Neutrophil (primary cell): ENCODE measurements at regions not wholly inside any gene's neighbourhood (a gene's known extent, or its start where the extent isn't known, plus 50 kb on each side); places are given as distances from the start of the nearest gene placed in this dataset.
A peak's percentile ranks its signal among the peaks of the same experiment; 100 is the strongest.

Experiments
- H3K27ac ChIP-seq: fragments of 200-600 bp; sonication (generic); 2 replicates; pipeline ENCODE4 v1.5.1; 2016; ENCODE audit warnings: mild to moderate bottlenecking, moderate library complexity
- H3K27me3 ChIP-seq: fragments of 200-600 bp; sonication (generic); 2 replicates; pipeline ENCODE4 v1.6.0; 2016; ENCODE audit warnings: mild to moderate bottlenecking
- H3K36me3 ChIP-seq: fragments of 200-600 bp; sonication (generic); 2 replicates; pipeline ENCODE4 v1.5.1; 2017
- H3K4me1 ChIP-seq, 2 experiments: fragments of 200-600 bp in 1 of 2; sonication (generic) in 1 of 2; 1 replicate in 1 of 2; 2 replicates in 1 of 2; pipeline versions ENCODE4 v1.5.1 to v1.6.1; 2013 to 2016; ENCODE audit warnings: low read depth in 1 of 2, low read length in 1 of 2, mild to moderate bottlenecking in 1 of 2, moderate library complexity in 1 of 2; ENCODE audit not compliant: control insufficient read depth in 1 of 2, insufficient read depth in 1 of 2
- H3K4me3 ChIP-seq, 2 experiments: fragments of 200-600 bp in 1 of 2; sonication (generic) in 1 of 2; 1 replicate in 1 of 2; 2 replicates in 1 of 2; pipeline ENCODE4 v1.5.1; 2013 to 2016; ENCODE audit warnings: low read depth in 1 of 2, low read length in 1 of 2, mild to moderate bottlenecking in 1 of 2, moderate library complexity in 1 of 2
- H3K9me3 ChIP-seq: fragments of 200-600 bp; sonication (generic); 2 replicates; pipeline ENCODE4 v1.5.1; 2016
- TF ChIP-seq, protein P1 (sequence below): fragments of 200-600 bp; sonication (generic); IDR thresholded peaks from 2 replicates; pipeline ENCODE4 v1.5.1; 2016; ENCODE audit warnings: antibody characterized with exemption

DNA sequence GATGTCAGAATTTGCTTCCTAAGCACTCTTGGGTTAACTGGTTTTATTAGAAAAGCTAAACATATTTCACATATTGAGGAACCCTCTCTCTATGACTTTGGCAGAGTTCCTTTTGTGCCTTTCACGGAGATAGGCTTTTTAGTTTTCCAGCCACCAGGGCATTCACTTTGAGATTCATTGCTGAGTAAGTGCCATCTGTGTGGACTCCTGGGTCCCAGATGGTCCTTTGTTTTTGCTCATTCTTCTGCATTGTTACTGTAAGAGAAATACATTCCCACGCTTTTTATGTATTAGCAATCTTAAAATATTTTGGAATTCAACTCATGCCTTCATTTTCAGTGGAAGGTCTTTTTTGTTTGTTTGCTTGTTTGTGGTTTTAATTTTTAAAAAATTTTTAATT is 76.3 kb upstream of the PHACTR2 start:
- H3K4me3 ChIP-seq = no peak overlapping the region
- TF ChIP-seq, protein P1, sequence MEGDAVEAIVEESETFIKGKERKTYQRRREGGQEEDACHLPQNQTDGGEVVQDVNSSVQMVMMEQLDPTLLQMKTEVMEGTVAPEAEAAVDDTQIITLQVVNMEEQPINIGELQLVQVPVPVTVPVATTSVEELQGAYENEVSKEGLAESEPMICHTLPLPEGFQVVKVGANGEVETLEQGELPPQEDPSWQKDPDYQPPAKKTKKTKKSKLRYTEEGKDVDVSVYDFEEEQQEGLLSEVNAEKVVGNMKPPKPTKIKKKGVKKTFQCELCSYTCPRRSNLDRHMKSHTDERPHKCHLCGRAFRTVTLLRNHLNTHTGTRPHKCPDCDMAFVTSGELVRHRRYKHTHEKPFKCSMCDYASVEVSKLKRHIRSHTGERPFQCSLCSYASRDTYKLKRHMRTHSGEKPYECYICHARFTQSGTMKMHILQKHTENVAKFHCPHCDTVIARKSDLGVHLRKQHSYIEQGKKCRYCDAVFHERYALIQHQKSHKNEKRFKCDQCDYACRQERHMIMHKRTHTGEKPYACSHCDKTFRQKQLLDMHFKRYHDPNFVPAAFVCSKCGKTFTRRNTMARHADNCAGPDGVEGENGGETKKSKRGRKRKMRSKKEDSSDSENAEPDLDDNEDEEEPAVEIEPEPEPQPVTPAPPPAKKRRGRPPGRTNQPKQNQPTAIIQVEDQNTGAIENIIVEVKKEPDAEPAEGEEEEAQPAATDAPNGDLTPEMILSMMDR = no peak
- H3K9me3 ChIP-seq = no peaks in the 10 kb centered on the region
- H3K27ac ChIP-seq = no peak overlapping the region
- no peaks in the 10 kb centered on the region for H3K27me3 ChIP-seq
- H3K4me1 ChIP-seq = peaks cover 3 to 6% of the 10 kb centered on the region in 2 experiments
- no peaks in the 10 kb centered on the region for H3K36me3 ChIP-seq

DNA sequence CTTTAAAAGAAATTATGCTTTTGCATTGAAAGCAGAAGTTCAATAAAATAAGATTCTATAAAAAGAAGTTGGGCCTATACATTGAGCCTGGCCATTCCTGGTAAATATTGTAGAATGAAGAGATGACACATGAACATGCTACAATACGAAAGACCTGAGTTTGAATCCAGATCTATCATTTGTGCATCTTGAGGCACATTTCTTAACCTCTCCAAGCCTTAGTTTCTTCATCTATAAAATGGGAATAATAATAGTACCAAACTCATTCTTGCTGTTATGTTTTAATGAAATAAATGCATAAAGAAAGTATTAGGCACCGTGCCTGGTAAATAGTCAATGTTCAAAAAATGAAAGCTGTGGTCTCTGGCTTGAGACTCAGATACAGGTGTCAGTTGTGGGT is 76.9 kb upstream of the PHACTR2 start:
- TF ChIP-seq, protein P1 = no peak
- H3K27me3 ChIP-seq = no peaks in the 10 kb centered on the region
- H3K27ac ChIP-seq = no peak overlapping the region
- no peaks in the 10 kb centered on the region for H3K36me3 ChIP-seq
- peaks cover 3 to 6% of the 10 kb centered on the region in 2 experiments for H3K4me1 ChIP-seq
- H3K4me3 ChIP-seq = no peak overlapping the region
- no peaks in the 10 kb centered on the region for H3K9me3 ChIP-seq

DNA sequence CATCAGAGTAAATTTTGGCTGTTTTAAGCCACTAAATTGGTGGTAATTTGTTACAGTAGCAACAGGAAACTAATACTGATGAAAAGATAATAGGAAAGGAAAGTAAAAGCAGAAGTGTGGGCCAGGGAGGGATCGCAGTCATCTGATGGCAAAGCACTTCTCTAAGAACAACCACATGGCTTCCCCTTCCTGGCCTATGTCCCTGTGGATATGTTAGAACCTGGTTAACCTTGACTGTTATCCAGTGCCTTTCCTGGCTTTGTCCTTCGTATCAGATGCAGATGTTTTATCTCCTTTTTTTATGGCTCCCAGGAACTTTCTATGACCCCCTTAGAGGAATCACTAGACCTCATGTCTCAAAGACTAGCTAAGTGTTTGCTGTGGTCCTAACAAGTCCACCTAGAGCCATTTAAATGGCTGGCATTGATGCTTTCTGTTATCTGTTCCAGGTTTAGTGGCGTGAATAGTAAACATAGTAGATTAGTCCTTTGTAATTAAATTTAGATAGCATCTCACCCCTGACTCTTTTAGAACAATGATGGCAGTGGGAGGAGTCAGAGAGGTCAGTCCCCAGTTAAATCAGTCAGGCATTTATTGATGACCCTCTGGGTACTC is 79.2 kb upstream of the PHACTR2 start:
- no peaks in the 10 kb centered on the region for H3K27me3 ChIP-seq
- H3K36me3 ChIP-seq = no peaks in the 10 kb centered on the region
- H3K4me3 ChIP-seq = no peak overlapping the region
- H3K27ac ChIP-seq = peak overlapping the region; percentile 35
- no peaks in the 10 kb centered on the region for H3K9me3 ChIP-seq
- TF ChIP-seq, protein P1 = no peak
- peaks cover 3 to 6% of the 10 kb centered on the region in 2 experiments for H3K4me1 ChIP-seq

DNA sequence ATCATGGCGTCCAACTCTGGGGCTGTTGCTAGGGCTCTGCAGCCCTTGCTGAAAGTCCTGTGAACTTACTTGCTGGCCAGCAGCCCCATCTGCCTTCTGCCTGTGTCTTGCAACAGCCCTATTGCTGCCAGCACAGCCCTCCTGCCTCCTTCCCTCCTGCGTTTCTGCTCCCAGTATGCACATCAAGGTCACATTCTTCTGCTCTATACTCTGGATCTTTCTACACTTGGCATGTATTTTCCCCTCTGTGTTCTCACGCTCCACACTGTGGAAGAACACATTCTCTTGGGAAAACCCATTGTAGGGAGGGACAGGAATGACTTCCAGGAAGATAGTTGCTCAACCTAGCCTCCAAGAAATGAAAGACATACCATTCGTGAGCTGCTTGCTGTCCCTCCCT is 80.9 kb upstream of the PHACTR2 start:
- TF ChIP-seq, protein P1 = no peak
- Histone ChIP-seq H3K9me3 (no peaks in the 10 kb centered on the region), H3K36me3 (no peaks in the 10 kb centered on the region), H3K27ac (no peak overlapping the region), H3K27me3 (no peaks in the 10 kb centered on the region), H3K4me1 (peaks cover 3 to 6% of the 10 kb centered on the region in 2 experiments), H3K4me3 (no peak overlapping the region)

DNA sequence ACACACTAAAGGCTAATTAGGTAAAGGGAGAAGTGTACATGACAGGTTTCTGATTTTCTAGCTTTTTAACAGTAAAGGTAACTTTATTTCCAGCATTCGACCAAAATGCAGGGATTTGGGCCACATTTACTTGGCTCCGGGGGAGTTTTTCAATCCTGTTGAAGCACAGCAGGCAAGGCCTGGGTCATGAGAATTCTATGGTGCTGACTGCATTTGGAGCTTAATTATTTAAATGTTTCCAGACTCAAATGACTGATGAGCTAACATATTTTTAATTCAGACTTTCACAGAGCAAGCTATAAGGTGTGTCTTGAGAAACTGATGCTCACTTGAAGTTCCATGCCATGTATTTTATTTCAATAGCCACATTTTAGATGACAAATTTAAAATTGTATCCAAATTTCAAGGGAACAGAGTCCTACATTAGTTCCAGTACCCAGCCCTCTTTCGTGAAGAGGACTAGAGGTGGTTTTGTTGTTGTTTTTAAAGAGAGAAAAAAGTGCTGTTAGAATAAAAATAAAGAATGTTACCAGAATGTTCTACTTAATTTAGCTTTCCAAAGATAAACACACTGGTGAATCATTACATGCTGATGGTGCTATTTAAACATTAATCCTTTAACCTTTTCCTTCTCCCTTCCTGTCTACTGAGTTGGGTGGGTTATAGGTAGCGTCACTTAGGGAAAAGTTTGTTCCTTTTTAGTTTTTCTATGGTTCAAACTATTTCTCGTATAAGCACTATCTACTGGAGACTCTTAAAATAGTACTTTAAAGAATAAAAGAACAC is 82.3 kb upstream of the PHACTR2 start:
- TF ChIP-seq, protein P1 = no peak

More for the DNA sequence above, 82.3 kb upstream of the PHACTR2 start:
- H3K4me3 ChIP-seq = no peak overlapping the region
- no peaks in the 10 kb centered on the region for H3K9me3 ChIP-seq
- no peak overlapping the region for H3K27ac ChIP-seq
- H3K36me3 ChIP-seq = no peaks in the 10 kb centered on the region
- peaks cover 3 to 6% of the 10 kb centered on the region in 2 experiments for H3K4me1 ChIP-seq
- H3K27me3 ChIP-seq = no peaks in the 10 kb centered on the region
